ENCODE measurements at regions not wholly inside any gene's neighbourhood (a gene's known extent, or its start where the extent isn't known, plus 50 kb on each side); places are given as distances from the start of the nearest gene placed in this dataset.
"Not testable (repeated sequence)": the region's sequence is repeated elsewhere in the genome, so short reads cannot be mapped to it uniquely, and the experiment has no call there.

DNA sequence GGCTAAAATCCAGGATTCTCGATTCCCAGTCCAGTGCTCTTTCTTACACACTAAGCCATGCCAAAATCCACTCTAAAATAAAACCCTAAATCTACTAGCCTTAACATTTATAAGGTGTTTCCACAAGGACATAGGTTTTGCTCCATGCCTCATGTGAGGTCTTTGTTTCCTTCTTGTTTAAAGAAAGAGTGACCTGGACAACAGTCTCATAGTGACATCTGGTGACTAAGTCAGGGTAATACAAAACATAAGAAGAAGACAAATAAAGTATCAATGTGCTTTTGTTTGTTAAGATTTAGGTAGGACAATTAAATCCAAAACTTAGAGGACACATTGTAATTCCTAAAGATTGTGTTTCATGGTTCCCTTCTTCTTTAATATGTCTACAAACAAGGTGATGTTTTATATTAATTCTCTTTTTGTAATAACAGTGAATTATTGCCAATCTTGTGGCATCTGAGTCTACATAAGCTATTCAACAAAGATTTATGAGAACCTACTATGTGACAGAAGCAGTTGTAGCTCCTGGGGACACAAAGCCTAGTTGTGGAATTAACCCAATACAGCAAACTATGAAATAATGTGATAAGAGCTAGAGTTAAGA, 93.0 kb upstream of the TRIM77 start:
- not testable (repeated sequence) for H3K9ac ChIP-seq (ENCODE audit: low read depth, low read length); H3K9me3 ChIP-seq (ENCODE audit: insufficient read depth, low read length, severe bottlenecking); H3K4me3 ChIP-seq (ENCODE audit: low read depth in 1 of 2, low read length in 2 of 2); H3K27me3 ChIP-seq (ENCODE audit: insufficient read depth, low read length, poor library complexity); H3K36me3 ChIP-seq (ENCODE audit: insufficient read depth, low read length); H3K79me2 ChIP-seq (ENCODE audit: insufficient read depth, low read length); ATAC-seq (ENCODE audit: insufficient read depth, low read depth); H3K4me2 ChIP-seq (ENCODE audit: insufficient read depth, low read length); DNase-seq; H4K20me1 ChIP-seq (ENCODE audit: insufficient read depth, low read length); H3K4me1 ChIP-seq (ENCODE audit: insufficient read depth, low read length); H3K27ac ChIP-seq (ENCODE audit: low read length); H2AFZ ChIP-seq (ENCODE audit: low read depth, low read length)
- TF ChIP-seq, protein P1, sequence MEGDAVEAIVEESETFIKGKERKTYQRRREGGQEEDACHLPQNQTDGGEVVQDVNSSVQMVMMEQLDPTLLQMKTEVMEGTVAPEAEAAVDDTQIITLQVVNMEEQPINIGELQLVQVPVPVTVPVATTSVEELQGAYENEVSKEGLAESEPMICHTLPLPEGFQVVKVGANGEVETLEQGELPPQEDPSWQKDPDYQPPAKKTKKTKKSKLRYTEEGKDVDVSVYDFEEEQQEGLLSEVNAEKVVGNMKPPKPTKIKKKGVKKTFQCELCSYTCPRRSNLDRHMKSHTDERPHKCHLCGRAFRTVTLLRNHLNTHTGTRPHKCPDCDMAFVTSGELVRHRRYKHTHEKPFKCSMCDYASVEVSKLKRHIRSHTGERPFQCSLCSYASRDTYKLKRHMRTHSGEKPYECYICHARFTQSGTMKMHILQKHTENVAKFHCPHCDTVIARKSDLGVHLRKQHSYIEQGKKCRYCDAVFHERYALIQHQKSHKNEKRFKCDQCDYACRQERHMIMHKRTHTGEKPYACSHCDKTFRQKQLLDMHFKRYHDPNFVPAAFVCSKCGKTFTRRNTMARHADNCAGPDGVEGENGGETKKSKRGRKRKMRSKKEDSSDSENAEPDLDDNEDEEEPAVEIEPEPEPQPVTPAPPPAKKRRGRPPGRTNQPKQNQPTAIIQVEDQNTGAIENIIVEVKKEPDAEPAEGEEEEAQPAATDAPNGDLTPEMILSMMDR (IDR thresholded peaks at IDR 0.05; ENCODE audit: borderline replicate concordance, extremely low read depth, low read length, poor library complexity, severe bottlenecking) = peak; percentile 22

DNA sequence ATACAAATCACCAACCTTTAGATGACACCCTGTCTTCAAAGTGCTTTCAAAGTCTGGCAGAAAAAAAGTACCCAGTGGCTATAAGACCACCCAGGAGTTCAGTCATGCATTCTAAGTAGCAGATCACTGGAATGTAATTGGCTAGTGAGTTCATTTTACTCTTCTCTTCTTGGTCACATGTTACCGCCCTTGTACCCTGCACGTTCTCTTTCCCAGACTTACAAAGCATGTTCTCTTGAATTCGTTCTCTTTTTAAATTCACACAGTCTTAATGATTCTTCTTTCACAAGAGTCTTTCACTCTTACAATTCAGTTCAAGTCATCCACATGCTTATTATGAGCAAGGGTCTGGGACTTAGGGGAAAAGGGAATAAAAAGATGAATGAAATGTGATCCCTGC, 89.4 kb upstream of the TRIM77 start:
- H3K4me3 ChIP-seq (ENCODE audit: low read depth in 1 of 2, low read length in 2 of 2); H3K79me2 ChIP-seq (ENCODE audit: insufficient read depth, low read length); ATAC-seq (ENCODE audit: insufficient read depth, low read depth): not testable (repeated sequence)

DNA sequence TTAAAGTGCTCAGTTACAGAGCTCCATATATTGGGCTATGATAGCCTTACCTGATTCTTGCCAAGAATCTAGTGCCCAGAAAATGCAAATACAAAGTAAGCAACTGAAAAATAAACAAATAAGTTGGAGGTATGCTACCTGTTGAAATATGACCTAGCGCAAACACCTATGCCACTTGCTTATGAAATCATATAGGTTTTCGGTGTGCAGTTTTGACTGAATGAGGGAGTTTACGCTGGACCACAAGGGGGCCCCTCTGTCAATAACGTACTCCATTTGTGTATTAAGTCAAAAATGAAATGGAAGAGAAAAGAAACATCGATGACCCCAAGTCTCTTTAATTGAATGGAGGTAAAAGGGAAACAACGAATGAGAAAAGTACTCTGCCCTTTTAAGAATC, 84.9 kb upstream of the TRIM77 start:
- TF ChIP-seq EZH2 (IDR thresholded peaks at IDR 0.05; ENCODE audit: borderline replicate concordance, low read depth, low read length, severe bottlenecking) = no peak
- TF ChIP-seq, protein P1 (IDR thresholded peaks at IDR 0.05; ENCODE audit: borderline replicate concordance, extremely low read depth, low read length, poor library complexity, severe bottlenecking) = no peak
- no peak for ATAC-seq (ENCODE audit: insufficient read depth, low read depth)
- Histone ChIP-seq H3K36me3 (ENCODE audit: insufficient read depth, low read length) (no peaks in the 10 kb centered on the region), H3K27ac (ENCODE audit: low read length) (no peak overlapping the region), H3K27me3 (ENCODE audit: insufficient read depth, low read length, poor library complexity) (no peaks in the 10 kb centered on the region), H3K4me3 (ENCODE audit: low read depth in 1 of 2, low read length in 2 of 2) (no peak overlapping the region), H3K79me2 (ENCODE audit: insufficient read depth, low read length) (no peaks in the 10 kb centered on the region), H3K4me1 (ENCODE audit: insufficient read depth, low read length) (no peaks in the 10 kb centered on the region), H3K4me2 (ENCODE audit: insufficient read depth, low read length) (no peak overlapping the region), H2AFZ (ENCODE audit: low read depth, low read length) (no peak overlapping the region), H4K20me1 (ENCODE audit: insufficient read depth, low read length) (no peaks in the 10 kb centered on the region), H3K9me3 (ENCODE audit: insufficient read depth, low read length, severe bottlenecking) (no peaks in the 10 kb centered on the region), H3K9ac (ENCODE audit: low read depth, low read length) (no peak overlapping the region)
- no peak for DNase-seq

More for the DNA sequence above, 89.4 kb upstream of the TRIM77 start:
- not testable (repeated sequence) for H3K27me3 ChIP-seq (ENCODE audit: insufficient read depth, low read length, poor library complexity); H4K20me1 ChIP-seq (ENCODE audit: insufficient read depth, low read length); H3K4me1 ChIP-seq (ENCODE audit: insufficient read depth, low read length); H2AFZ ChIP-seq (ENCODE audit: low read depth, low read length); DNase-seq; H3K9ac ChIP-seq (ENCODE audit: low read depth, low read length); H3K9me3 ChIP-seq (ENCODE audit: insufficient read depth, low read length, severe bottlenecking); H3K36me3 ChIP-seq (ENCODE audit: insufficient read depth, low read length); H3K27ac ChIP-seq (ENCODE audit: low read length); H3K4me2 ChIP-seq (ENCODE audit: insufficient read depth, low read length)

DNA sequence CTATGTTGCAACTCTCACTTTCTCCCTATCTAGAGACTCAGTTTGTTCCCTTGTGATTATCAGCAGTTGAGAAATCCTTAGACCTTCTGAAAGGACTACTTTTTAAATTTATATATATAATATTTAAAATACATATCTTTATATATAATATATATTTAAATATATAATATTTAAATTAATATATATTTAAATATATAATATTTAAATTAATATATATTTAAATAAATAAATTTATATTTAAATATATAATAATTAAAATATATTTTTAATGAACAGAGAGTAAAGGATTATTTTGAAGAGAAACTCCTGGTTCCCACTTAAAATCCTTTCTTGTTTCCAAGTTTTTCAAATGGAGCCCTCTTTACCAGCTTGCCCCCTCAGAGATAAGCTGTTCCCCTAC, 83.7 kb upstream of the TRIM77 start:
- Histone ChIP-seq H4K20me1 (ENCODE audit: insufficient read depth, low read length) (no peaks in the 10 kb centered on the region), H3K4me2 (ENCODE audit: insufficient read depth, low read length) (no peak overlapping the region), H3K27ac (ENCODE audit: low read length) (no peak overlapping the region), H2AFZ (ENCODE audit: low read depth, low read length) (no peak overlapping the region), H3K4me3 (ENCODE audit: low read depth in 1 of 2, low read length in 2 of 2) (no peak overlapping the region), H3K4me1 (ENCODE audit: insufficient read depth, low read length) (no peaks in the 10 kb centered on the region), H3K36me3 (ENCODE audit: insufficient read depth, low read length) (no peaks in the 10 kb centered on the region), H3K9ac (ENCODE audit: low read depth, low read length) (no peak overlapping the region), H3K27me3 (ENCODE audit: insufficient read depth, low read length, poor library complexity) (no peaks in the 10 kb centered on the region), H3K79me2 (ENCODE audit: insufficient read depth, low read length) (no peaks in the 10 kb centered on the region), H3K9me3 (ENCODE audit: insufficient read depth, low read length, severe bottlenecking) (no peaks in the 10 kb centered on the region)
- no peak for DNase-seq
- no peak for TF ChIP-seq EZH2 (IDR thresholded peaks at IDR 0.05; ENCODE audit: borderline replicate concordance, low read depth, low read length, severe bottlenecking)
- TF ChIP-seq, protein P1 (IDR thresholded peaks at IDR 0.05; ENCODE audit: borderline replicate concordance, extremely low read depth, low read length, poor library complexity, severe bottlenecking) = no peak
- no peak for ATAC-seq (ENCODE audit: insufficient read depth, low read depth)

DNA sequence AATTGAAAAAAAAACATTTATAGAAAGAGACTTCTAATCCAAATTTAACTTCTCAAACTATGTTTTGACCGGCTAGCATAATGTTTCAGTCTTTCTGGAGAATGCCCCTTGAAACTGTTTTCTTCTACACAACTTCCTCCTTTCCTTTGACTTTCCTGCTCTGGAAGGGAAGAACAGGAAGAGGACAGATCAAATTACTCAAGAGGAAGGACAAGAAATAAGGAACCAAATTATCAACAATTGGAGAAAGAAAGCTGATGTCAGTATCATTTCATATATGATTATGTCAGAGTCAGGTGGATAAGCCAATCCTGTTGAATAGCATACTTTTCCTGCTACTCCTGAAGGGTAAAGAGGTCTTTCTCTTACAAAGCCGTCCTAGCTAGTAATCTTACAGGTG, 83.2 kb upstream of the TRIM77 start:
- not testable (repeated sequence) for H3K4me3 ChIP-seq (ENCODE audit: low read depth in 1 of 2, low read length in 2 of 2); H3K27me3 ChIP-seq (ENCODE audit: insufficient read depth, low read length, poor library complexity); H3K27ac ChIP-seq (ENCODE audit: low read length); DNase-seq; H3K4me1 ChIP-seq (ENCODE audit: insufficient read depth, low read length); H3K9me3 ChIP-seq (ENCODE audit: insufficient read depth, low read length, severe bottlenecking); H3K79me2 ChIP-seq (ENCODE audit: insufficient read depth, low read length); H3K4me2 ChIP-seq (ENCODE audit: insufficient read depth, low read length); H3K9ac ChIP-seq (ENCODE audit: low read depth, low read length); H4K20me1 ChIP-seq (ENCODE audit: insufficient read depth, low read length); ATAC-seq (ENCODE audit: insufficient read depth, low read depth); H3K36me3 ChIP-seq (ENCODE audit: insufficient read depth, low read length); H2AFZ ChIP-seq (ENCODE audit: low read depth, low read length)
